ENCODE measurements at regions not wholly inside any gene's neighbourhood (a gene's known extent, or its start where the extent isn't known, plus 50 kb on each side); places are given as distances from the start of the nearest gene placed in this dataset.

DNA sequence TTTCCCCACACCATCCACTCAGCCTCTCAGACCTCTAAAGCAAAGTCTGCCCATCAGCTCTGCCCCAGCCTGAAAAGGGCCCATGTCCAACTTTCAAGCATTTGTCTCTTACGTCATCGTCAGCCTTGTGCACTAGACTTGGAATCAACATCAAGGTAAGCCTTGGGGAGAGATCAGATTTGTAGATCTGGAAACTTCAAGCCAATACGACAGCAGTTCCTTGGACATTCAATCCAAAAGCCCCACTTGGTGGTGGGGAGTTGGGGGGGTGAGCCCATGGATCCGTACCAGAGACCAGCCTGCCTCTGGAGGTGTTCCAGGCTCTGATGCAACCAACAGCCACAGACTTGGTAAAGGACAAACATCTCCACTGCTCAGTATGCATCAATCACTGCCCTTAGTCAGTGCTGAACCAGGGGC is 206.8 kb upstream of the MEIS1 start:
- TF ChIP-seq, protein P1, sequence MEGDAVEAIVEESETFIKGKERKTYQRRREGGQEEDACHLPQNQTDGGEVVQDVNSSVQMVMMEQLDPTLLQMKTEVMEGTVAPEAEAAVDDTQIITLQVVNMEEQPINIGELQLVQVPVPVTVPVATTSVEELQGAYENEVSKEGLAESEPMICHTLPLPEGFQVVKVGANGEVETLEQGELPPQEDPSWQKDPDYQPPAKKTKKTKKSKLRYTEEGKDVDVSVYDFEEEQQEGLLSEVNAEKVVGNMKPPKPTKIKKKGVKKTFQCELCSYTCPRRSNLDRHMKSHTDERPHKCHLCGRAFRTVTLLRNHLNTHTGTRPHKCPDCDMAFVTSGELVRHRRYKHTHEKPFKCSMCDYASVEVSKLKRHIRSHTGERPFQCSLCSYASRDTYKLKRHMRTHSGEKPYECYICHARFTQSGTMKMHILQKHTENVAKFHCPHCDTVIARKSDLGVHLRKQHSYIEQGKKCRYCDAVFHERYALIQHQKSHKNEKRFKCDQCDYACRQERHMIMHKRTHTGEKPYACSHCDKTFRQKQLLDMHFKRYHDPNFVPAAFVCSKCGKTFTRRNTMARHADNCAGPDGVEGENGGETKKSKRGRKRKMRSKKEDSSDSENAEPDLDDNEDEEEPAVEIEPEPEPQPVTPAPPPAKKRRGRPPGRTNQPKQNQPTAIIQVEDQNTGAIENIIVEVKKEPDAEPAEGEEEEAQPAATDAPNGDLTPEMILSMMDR (conservative IDR thresholded peaks at IDR 0.05; ENCODE audit: low read depth, low read length) = no peak
- TF ChIP-seq POLR2A (IDR thresholded peaks at IDR 0.05; ENCODE audit: low read depth, low read length) (no peak), SMC3 (IDR thresholded peaks at IDR 0.05; ENCODE audit: low read depth, low read length) (no peak), RAD21 (IDR thresholded peaks at IDR 0.05; ENCODE audit: low read length) (no peak), BHLHE40 (IDR thresholded peaks at IDR 0.05; ENCODE audit: low read depth, low read length) (no peak), CEBPB (IDR thresholded peaks at IDR 0.05; ENCODE audit: low read depth, low read length) (no peak), MAFK (IDR thresholded peaks at IDR 0.05; ENCODE audit: low read depth, low read length) (no peak), RFX5 (IDR thresholded peaks at IDR 0.05; ENCODE audit: low read depth, low read length) (no peak)
- TF ChIP-seq, protein P2, sequence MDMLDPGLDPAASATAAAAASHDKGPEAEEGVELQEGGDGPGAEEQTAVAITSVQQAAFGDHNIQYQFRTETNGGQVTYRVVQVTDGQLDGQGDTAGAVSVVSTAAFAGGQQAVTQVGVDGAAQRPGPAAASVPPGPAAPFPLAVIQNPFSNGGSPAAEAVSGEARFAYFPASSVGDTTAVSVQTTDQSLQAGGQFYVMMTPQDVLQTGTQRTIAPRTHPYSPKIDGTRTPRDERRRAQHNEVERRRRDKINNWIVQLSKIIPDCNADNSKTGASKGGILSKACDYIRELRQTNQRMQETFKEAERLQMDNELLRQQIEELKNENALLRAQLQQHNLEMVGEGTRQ (IDR thresholded peaks at IDR 0.05; ENCODE audit: low read depth, low read length) = no peak

All from IMR-90 (cell line).